HG03354 (cell line): ENCODE measurements at regions not wholly inside any gene's neighbourhood (a gene's known extent, or its start where the extent isn't known, plus 50 kb on each side); places are given as distances from the start of the nearest gene placed in this dataset.
"Not testable (repeated sequence)": the region's sequence is repeated elsewhere in the genome, so short reads cannot be mapped to it uniquely, and the experiment has no call there.

ENCODE experiments used
- ATAC-seq: cut with Tn5 transposase; IDR thresholded peaks from one replicate; pipeline ENCODE4 v1.9.1; 2021; ENCODE audit warnings: mild to moderate bottlenecking; ENCODE audit not compliant: unreplicated experiment, poor library complexity, severe bottlenecking

GRCh38 chrX:144185197-144185596 is 301.3 kb downstream of the UBE2NL start:
- peak; percentile 73 for ATAC-seq

- ATAC-seq, result not testable (repeated sequence)
These were observed 304.6 kb downstream of the UBE2NL start for GRCh38 chrX:144188489-144188888.

DNA sequence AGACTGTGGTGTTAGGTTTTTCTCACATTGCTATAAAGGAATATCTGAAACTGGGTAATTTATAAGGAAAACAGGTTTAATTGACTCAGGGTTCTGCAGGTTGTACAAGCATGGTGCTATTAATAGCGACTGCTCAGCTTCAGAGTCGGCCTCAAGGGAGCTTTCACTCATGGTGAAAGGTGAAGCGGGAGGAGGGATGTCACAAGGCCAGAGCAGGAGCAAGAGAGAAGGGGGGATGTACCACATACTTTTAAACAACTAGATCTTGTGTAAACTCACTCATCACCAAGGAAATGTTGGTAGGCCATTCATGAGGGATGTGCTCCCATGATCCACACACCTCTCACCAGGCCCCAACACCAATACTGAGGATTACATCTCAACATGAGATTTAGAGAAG is 313.2 kb downstream of the UBE2NL start:
- ATAC-seq, result not testable (repeated sequence)

GRCh38 chrX:144202726-144203125 is 318.9 kb downstream of the UBE2NL start:
- ATAC-seq, result not testable (repeated sequence)

- not testable (repeated sequence) for ATAC-seq
These were observed 324.6 kb downstream of the UBE2NL start for GRCh38 chrX:144208360-144209024.

DNA sequence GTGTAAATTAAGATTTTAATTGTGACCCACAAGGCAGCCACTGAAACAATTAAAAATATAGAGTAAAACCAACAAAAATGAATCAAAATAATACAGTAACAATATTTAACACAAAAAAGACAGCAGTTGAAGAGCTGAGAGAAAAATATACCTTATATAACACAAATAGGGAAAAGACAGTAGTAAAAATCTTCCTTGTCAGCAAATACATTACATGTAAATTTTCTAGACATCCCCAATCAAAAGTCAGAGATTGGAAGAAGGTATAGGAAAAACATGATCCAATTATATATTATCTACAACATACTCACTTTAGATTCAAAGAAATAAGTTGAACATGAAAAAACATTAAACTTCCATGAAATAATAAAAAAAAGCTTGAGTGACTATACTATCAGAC is 330.8 kb downstream of the UBE2NL start:
- ATAC-seq, result no peak

DNA sequence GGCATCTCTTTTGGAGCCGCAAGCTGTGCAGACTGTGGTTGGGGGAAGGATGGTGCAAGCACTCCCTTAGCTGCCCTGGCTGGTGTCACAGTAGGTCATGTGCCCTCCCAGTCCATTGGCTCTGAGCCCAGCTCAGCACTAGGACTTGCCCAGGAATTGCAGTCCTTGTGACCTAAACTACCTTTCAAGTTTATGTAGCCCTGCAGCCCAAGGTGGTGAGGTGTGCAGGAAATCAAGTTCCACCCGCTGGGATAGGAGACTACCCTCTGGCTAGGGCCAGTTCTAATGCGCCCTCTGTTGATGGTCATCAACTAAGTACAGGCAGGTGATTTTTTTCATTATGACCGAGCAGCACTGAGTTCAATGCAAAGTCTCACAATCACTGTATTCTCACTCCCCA is 335.2 kb downstream of the UBE2NL start:
- no peak for ATAC-seq

GRCh38 chrX:144231116-144231785 is 347.4 kb downstream of the UBE2NL start:
- ATAC-seq, result not testable (repeated sequence)

- no peak for ATAC-seq
These were observed 369.5 kb downstream of the UBE2NL start for GRCh38 chrX:144253356-144253755.

DNA sequence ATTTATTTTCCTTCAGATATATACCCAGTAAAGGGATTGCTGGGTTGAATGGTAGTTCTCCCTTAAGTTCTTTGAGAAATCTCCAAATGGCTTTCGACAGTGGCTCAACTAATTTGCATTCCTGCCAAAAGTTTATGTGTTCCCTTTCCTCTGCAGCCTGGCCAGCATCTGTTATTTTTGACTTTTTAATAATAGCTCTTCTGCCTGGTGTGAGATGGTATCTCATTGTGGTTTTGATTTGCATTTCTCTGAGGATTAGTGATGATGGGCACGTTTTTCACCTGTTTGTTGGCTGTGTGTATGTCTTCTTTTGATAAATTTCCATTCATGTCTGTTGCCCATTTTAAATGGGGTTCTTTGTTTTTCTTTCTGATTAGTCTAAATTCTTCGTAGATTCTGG is 375.2 kb downstream of the UBE2NL start:
- no peak for ATAC-seq

- no peak for ATAC-seq
These were observed 381.8 kb downstream of the UBE2NL start for GRCh38 chrX:144265641-144266040.

DNA sequence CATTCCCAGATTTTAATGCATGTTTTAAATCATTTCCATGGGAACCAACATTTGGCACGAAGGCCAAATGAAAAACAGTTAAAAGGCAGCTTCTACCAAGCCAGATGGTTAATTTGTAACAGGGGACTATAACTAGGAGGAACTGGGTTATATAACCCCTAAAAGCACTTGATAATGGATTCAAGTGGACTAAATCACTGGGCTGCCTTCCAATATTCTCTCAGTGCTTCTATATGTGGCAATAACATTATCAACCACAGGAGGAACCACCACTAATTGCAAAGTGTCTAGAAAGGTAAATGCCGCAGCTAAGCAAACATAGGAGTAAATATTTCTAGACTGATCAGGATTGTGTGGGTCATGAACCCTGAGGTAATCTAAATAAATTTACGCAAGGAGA is 391.5 kb downstream of the UBE2NL start:
- ATAC-seq, result no peak

DNA sequence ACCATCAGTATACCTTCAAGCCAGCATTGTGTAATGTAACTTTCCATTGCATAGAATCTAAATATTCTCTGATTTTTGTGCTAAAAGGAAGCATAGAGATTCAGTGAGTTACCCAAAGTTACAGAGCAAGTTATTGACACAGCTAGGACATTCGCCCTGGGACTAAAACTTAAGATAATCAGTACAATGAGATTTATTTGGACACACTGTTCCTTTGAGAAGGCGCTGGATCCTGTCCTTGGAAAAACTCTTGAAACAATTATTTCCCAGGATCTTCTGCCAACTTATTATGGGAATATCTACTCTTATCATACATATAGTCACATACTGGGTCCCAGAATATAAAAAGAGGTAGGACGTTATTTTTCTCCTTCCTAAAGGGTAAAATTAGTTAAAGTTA is 392.0 kb downstream of the UBE2NL start:
- ATAC-seq, result no peak

- ATAC-seq, result no peak
These were observed 409.4 kb downstream of the UBE2NL start for GRCh38 chrX:144293229-144293628.

GRCh38 chrX:144295921-144296320 is 412.1 kb downstream of the UBE2NL start:
- no peak for ATAC-seq

- ATAC-seq, result no peak
These were observed 413.4 kb downstream of the UBE2NL start for GRCh38 chrX:144297221-144297620.

DNA sequence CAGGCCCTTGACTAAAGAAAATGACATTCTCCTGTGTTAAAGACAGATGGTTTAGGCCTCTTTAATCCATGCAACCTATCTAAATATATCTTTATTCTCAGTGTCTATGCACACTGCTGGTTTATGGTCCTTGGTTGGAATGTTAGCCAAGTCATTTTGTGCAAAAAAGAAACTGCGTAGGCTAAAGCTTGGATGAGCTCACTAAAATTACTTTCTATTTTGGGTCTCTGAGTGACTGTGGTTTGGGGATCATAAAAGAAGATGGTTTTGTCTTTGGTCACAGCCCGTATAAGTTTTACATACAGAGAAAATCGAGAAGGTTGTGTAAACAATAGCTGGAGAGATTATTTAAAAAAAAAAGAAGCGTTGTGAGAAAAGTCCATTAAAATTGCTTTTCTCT is 443.6 kb downstream of the UBE2NL start:
- no peak for ATAC-seq

GRCh38 chrX:144333429-144333828 is 449.6 kb downstream of the UBE2NL start:
- no peak for ATAC-seq

DNA sequence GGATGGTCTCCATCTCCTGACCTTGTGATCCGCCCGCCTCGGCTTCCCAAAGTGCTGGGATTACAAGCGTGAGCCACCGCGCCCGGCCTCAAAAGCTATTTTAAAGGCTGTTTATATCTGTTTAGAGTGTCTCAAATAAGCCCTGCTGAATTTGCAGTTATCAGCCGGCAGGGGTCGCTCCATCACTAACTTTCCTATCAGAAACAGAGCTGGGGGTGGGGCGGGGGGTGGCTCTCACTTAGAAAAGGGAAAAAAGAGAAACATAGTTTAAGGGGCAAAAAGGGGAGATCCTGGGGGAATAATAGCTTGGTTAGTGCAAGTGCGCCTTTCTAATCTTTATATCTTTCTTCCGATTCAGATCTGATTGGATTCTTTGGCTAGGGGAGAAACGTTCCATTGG is 450.7 kb downstream of the UBE2NL start:
- no peak for ATAC-seq

GRCh38 chrX:144335402-144335801 is 451.5 kb downstream of the UBE2NL start:
- no peak for ATAC-seq

DNA sequence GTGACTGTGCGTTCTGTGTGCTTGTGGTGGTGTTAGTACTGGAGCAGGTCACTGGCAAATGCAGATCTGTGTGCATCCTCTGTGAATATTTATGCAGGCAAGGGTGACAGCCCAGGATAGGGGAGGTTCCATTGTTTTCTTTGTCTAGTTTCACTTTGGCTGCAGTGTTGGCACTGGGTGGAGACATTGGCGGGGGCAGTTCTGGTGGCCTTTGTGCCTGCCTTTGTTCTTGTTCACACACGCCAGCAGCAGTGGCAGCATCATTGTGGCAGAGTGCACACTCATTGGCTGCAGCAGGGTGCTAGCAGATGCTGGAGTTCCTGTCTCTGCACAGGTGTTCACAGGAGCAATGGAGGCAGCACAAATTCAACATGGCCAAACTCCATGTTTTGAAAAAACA is 495.3 kb downstream of the UBE2NL start:
- ATAC-seq, result no peak

GRCh38 chrX:144388738-144389137 is 504.9 kb downstream of the UBE2NL start:
- ATAC-seq, result no peak
